ENCODE measurements at regions not wholly inside any gene's neighbourhood (a gene's known extent, or its start where the extent isn't known, plus 50 kb on each side); places are given as distances from the start of the nearest gene placed in this dataset.

DNA sequence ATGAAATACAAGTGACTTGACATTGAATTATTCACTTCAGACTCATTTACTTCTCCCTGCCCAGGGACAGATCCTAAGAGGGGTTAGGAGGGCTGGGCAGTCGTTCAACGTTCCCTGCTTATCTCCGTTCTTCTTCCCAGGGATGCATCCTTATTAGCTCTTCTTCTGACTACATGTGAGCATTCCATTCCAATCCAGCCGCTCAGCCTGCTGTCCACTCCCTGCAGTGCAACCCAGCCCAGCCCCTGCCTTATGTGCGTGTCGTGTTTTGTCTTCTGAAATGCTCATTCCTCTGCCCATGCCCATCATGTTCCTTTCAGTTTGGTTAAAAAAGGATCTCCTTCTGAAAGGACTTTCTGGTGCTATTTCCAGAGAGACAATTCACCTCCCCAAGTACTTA lies 64.7 kb upstream of the PALM2AKAP2 start:
- Mint-ChIP-seq H3K9me3 (no peaks in the 10 kb centered on the region), H3K27ac (no peak overlapping the region), H3K36me3 (ENCODE audit: low read depth) (no peaks in the 10 kb centered on the region), H3K4me1 (no peaks in the 10 kb centered on the region), H3K4me3 (no peak overlapping the region), H3K27me3 (peaks cover 4% of the 10 kb centered on the region)
- DNase-seq: peak; percentile 40
- intact Hi-C loops (cut with micrococcal nuclease): no loop called here

DNA sequence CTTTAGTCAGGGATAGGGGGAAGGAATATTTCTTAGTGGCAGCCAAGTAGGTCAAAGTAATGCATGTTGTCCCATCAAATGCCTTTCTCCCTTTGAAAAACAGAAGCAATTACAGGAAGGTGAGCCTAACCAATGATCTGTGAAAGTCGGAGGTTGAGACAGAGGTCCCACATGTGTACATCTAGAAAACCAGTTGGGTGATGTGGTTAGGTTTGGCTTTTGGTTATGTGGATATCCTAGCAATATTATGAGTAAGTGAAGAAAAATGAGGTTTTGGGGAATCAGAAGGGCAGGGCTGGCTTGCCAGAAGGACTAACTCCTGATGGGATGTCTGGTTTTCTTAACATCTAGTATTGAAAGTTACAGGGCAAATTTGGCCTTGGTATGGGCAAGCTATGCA lies 63.4 kb upstream of the PALM2AKAP2 start:
- H3K36me3 Mint-ChIP-seq (ENCODE audit: low read depth): no peaks in the 10 kb centered on the region
- DNase-seq: no peak
- H3K27ac Mint-ChIP-seq: no peak overlapping the region
- H3K4me1 Mint-ChIP-seq: no peaks in the 10 kb centered on the region
- H3K27me3 Mint-ChIP-seq: peaks cover 4% of the 10 kb centered on the region
- H3K9me3 Mint-ChIP-seq: no peaks in the 10 kb centered on the region
- H3K4me3 Mint-ChIP-seq: no peak overlapping the region
- intact Hi-C loops (cut with micrococcal nuclease): no loop called here

DNA sequence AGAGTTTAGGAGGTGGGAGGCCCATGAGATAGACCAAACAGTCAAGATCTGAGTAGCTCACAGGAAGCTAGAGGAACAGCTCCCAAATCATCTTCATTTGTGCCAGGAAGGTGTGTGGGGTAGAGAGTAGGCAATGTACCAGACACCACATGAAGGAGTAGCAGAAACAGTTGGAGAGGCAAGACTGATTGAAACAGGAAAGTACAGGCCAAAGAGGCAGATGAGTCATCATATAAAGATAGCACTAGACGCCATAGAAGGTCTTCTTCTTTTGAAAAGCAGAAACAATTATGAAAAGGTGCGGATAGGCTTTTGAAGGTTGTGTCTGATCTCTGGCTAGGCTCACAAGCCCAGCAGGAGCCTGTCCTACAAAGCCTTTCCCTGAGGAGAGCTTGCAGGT lies 62.7 kb upstream of the PALM2AKAP2 start:
- DNase-seq: no peak
- H3K36me3 Mint-ChIP-seq (ENCODE audit: low read depth): no peaks in the 10 kb centered on the region
- H3K27me3 Mint-ChIP-seq: peaks cover under 1% of the 10 kb centered on the region
- no peaks in the 10 kb centered on the region for H3K9me3 Mint-ChIP-seq
- H3K4me3 Mint-ChIP-seq: no peak overlapping the region
- H3K4me1 Mint-ChIP-seq: no peaks in the 10 kb centered on the region
- intact Hi-C loops (cut with micrococcal nuclease): no loop called here
- no peak overlapping the region for H3K27ac Mint-ChIP-seq

DNA sequence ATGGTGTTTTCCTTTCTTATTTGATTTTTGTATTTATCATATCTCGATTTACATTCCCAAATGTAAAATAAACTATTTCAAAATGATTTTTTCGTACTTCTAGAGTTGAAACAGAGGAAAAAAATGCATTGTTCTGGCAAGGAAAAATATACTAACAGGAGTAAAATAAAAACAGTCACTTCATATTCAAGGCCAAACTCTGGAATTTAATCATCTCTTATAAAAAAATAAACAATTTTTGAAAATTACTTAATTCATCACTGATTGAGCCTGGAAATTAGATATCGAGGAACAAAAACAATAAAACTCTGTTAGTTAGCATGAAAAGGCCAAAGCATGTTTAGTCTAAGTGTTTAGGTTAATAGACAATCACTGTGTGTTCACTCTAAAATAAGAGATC lies 61.1 kb upstream of the PALM2AKAP2 start:
- Mint-ChIP-seq H3K36me3 (ENCODE audit: low read depth) (no peaks in the 10 kb centered on the region), H3K27me3 (no peaks in the 10 kb centered on the region)

DNA sequence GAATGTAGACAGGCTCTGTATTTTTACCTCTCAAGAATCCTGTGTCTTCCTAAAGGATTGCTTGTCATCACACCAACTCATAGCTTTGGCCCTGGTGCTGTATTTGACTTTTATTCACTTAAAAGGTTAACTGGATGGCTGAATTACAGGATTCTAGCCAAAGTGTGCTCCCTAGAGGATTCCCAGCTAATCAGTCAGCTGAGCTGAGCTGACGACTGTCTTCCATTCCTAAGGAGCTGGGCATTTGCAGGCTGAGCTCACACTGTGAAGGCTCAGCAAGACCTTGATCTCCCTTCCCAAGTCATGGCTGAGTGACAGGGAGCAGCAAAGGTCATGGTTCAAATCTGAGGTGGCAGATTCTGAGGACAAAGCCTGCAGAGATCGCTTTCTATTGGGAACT lies 59.0 kb upstream of the PALM2AKAP2 start:
- DNase-seq: no peak
- Mint-ChIP-seq H3K4me1 (no peaks in the 10 kb centered on the region), H3K9me3 (no peaks in the 10 kb centered on the region), H3K36me3 (ENCODE audit: low read depth) (no peaks in the 10 kb centered on the region), H3K4me3 (no peak overlapping the region), H3K27ac (no peak overlapping the region), H3K27me3 (no peaks in the 10 kb centered on the region)
- intact Hi-C loops (cut with micrococcal nuclease): no loop called here

More for the DNA sequence above, 61.1 kb upstream of the PALM2AKAP2 start:
- DNase-seq: no peak
- Mint-ChIP-seq H3K4me3 (no peak overlapping the region), H3K27ac (no peak overlapping the region), H3K9me3 (no peaks in the 10 kb centered on the region), H3K4me1 (no peaks in the 10 kb centered on the region)
- intact Hi-C loops (cut with micrococcal nuclease): no loop called here

DNA sequence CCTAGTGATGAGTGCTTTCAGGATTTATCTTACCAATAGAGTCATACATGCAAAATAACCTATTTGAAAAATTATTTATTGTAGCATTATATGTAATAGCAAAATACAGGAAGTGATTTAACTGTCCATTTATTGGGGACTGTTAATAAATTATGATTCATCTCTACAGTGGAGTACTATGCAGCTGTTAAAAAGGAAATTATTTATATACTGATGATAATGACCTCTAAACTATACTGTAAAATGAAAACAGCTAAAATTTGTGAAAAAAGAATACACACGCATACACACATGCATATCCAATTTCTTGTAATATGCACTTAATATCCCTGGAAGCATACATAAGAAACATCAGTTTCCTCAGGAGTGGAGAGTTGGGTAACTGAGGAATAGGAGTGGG lies 58.0 kb upstream of the PALM2AKAP2 start:
- no peak for DNase-seq
- no peaks in the 10 kb centered on the region for H3K36me3 Mint-ChIP-seq (ENCODE audit: low read depth)
- H3K4me1 Mint-ChIP-seq: no peaks in the 10 kb centered on the region
- H3K27ac Mint-ChIP-seq: no peak overlapping the region
- no peak overlapping the region for H3K4me3 Mint-ChIP-seq
- peaks cover 2% of the 10 kb centered on the region for H3K27me3 Mint-ChIP-seq
- no peaks in the 10 kb centered on the region for H3K9me3 Mint-ChIP-seq
- intact Hi-C loops (cut with micrococcal nuclease): no loop called here

DNA sequence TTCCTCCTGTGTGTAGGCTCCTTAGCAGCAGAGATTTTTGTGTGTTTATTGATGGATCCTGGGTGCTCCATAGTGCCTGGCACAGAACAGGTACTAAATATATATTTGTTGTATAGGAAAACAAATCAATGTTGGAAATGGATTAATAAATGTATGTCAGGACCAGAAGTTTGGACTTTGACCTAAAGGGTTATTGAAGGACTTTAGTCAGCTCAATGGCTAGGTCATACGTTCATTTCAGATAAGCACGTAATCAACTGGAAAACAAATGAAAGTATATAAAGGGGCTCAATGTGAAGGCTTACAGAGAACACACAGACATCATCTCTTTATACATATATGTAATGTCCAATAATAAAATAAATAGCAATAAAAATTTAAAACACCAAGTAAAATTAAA lies 56.2 kb upstream of the PALM2AKAP2 start:
- Mint-ChIP-seq H3K27ac (no peak overlapping the region), H3K4me3 (no peak overlapping the region), H3K36me3 (ENCODE audit: low read depth) (no peaks in the 10 kb centered on the region), H3K27me3 (peaks cover 4% of the 10 kb centered on the region), H3K4me1 (no peaks in the 10 kb centered on the region), H3K9me3 (no peaks in the 10 kb centered on the region)
- no peak for DNase-seq
- intact Hi-C loops (cut with micrococcal nuclease): no loop called here

DNA sequence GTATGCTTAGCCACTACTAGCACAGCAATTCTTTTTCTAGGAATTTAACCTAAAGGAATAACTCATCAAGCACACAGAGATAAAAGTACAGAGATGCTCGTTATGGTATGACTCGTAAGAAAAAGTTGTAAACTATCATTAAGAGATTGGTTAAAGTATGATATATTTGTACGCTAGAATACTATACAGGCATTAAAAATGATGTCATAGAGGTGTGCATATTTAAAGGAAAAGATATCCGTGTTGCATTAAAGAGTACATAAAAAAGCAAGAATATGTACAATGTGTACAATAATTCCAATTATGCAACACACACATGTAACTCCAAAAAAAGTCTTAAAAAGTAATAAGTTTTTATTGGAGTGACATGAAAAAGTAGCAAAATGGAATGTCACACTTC lies 54.5 kb upstream of the PALM2AKAP2 start:
- H3K9me3 Mint-ChIP-seq: no peaks in the 10 kb centered on the region
- intact Hi-C loops (cut with micrococcal nuclease): no loop called here
- no peak overlapping the region for H3K27ac Mint-ChIP-seq
- no peaks in the 10 kb centered on the region for H3K4me1 Mint-ChIP-seq
- peaks cover 10% of the 10 kb centered on the region for H3K27me3 Mint-ChIP-seq
- no peak for DNase-seq
- no peaks in the 10 kb centered on the region for H3K36me3 Mint-ChIP-seq (ENCODE audit: low read depth)
- no peak overlapping the region for H3K4me3 Mint-ChIP-seq

DNA sequence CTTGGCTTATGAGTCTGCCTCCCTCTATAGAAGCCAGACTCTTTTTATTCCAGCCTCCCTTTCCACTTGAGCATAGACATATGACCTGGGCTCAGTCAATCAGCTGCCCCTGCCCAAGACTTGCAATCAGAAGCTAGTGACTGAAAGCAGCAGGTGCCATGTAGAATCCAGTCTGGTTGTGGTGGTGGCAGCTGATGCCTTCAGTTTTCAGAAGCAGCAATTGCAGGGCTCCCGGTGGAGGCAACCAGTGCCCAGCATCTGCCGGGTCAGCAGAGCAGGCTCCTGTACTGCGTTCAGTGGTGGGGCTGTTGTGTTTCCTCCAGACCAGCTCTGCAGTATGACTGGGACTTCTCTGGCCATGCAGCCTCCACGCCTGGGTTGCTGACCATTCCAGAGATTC lies 53.9 kb upstream of the PALM2AKAP2 start:
- no peak for DNase-seq

DNA sequence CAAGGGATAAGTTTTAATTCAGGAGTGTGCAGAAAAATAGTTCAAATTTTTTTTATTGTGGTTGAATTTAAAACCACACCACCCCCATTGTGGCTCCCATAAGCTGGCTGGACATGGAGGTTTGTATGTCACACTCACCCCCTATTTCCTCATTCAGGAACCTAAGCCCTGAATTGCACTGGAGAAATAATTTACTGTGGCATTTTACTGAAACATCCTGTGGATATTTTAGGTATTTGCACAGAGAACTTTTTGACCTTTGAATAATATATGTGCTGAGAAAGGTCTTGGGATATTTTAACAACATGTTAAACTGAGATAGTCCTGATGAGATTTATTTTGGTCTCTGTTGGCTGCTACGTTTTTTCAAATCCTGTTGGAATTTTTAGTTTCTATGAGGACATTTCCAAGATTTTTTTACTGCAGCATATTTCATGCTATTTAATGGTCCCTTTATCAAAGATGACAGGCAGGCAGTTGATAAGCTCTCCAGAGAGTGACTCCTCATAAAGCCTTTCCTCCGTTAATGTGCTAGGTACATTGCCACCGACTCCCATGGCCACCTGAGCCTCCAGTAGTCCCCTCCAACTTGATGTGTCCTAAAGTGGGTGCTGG lies 51.2 kb upstream of the PALM2AKAP2 start:
- DNase-seq: no peak
- Mint-ChIP-seq H3K4me1 (peaks cover 4% of the 10 kb centered on the region), H3K27me3 (peaks cover 24% of the 10 kb centered on the region), H3K27ac (no peak overlapping the region), H3K9me3 (no peaks in the 10 kb centered on the region), H3K4me3 (no peak overlapping the region), H3K36me3 (ENCODE audit: low read depth) (no peaks in the 10 kb centered on the region)
- intact Hi-C loops (cut with micrococcal nuclease): no loop called here

More for the DNA sequence above, 53.9 kb upstream of the PALM2AKAP2 start:
- intact Hi-C loops (cut with micrococcal nuclease): no loop called here
- no peaks in the 10 kb centered on the region for H3K4me1 Mint-ChIP-seq
- H3K27me3 Mint-ChIP-seq: peaks cover 14% of the 10 kb centered on the region
- H3K36me3 Mint-ChIP-seq (ENCODE audit: low read depth): no peaks in the 10 kb centered on the region
- H3K9me3 Mint-ChIP-seq: no peaks in the 10 kb centered on the region
- no peak overlapping the region for H3K27ac Mint-ChIP-seq
- no peak overlapping the region for H3K4me3 Mint-ChIP-seq

DNA sequence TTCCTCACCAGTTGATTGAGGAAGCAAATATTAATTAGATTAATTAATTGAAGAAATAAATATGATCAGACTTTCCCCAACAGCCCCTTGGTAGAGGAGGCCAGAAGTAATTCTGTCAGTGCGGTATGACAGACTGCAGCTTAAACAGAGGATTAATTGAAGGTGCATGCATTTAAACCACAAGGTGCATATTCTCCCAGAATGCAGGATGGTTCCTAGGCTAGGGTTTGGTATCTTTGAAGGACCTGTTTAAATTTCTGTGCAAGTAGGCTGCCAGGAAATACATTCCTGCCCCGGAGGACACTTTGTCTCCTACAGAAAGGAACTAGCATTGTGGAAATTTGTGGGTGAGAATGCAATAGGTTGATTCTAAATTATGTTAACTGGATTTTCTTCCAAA lies 50.5 kb upstream of the PALM2AKAP2 start:
- no peak overlapping the region for H3K4me3 Mint-ChIP-seq
- H3K27me3 Mint-ChIP-seq: peaks cover 24% of the 10 kb centered on the region
- no peak for DNase-seq
- intact Hi-C loops (cut with micrococcal nuclease): no loop called here
- no peaks in the 10 kb centered on the region for H3K9me3 Mint-ChIP-seq
- H3K4me1 Mint-ChIP-seq: peaks cover 5% of the 10 kb centered on the region
- no peaks in the 10 kb centered on the region for H3K36me3 Mint-ChIP-seq (ENCODE audit: low read depth)
- H3K27ac Mint-ChIP-seq: no peak overlapping the region

Data from activated CD4-positive, alpha-beta T cell treated with anti-CD3 and anti-CD28 coated beads, Interleukin-2, amount 10 ng/mL, durations not matched to agents 24 days and 14 days (primary cell).